GOT3 (cell line): ENCODE measurements at regions not wholly inside any gene's neighbourhood (a gene's known extent, or its start where the extent isn't known, plus 50 kb on each side); places are given as distances from the start of the nearest gene placed in this dataset.
"Not testable (repeated sequence)": the region's sequence is repeated elsewhere in the genome, so short reads cannot be mapped to it uniquely, and the experiment has no call there.

Experiments
- DNase-seq: peaks from one replicate; lab custom pipeline; 2025; ENCODE audit warnings: mixed read lengths; lab: John Stamatoyannopoulos, UW

- not testable (repeated sequence) for DNase-seq
Observed at GRCh38 chr14:59058776-59059175, 129.7 kb upstream of the DAAM1 start.

DNA sequence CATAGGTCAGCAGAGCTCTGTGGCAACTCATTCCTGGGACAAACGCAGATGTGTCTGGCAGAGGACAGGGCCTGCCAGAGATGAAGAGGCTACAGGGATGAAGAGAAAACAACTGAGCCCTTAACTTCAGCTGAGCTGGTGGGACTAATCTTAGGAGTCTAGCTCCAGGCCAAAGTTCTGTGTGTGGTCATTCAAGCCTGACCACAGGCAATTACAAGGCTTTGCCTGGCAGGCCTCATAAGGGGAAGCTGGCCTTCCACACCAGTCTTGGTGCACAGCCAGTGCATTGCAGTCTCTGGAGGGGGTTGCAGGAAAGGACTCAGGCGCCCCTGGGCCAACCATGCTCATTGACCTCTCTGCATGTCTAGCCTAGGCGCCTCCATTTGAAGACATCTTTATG is 127.6 kb upstream of the DAAM1 start:
- no peak for DNase-seq

DNA sequence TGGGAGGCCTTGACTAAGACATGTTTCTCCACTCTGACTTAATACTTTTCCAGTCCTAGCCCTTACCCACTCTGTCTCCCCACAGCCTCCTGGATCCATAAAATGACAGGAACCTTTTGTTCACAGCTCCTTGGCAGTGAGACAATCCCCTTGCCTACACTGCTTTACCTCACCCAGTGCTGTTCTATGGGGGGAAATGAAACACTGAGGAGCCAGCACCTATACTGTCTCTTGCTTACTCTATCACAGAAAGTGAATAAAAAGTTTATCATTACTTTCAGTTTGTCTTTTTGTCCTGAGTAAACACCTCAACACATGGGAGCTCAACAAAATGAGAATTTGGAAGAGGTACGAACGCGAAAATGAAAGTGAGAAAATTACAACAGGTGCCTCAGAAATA is 127.2 kb upstream of the DAAM1 start:
- DNase-seq = no peak

DNA sequence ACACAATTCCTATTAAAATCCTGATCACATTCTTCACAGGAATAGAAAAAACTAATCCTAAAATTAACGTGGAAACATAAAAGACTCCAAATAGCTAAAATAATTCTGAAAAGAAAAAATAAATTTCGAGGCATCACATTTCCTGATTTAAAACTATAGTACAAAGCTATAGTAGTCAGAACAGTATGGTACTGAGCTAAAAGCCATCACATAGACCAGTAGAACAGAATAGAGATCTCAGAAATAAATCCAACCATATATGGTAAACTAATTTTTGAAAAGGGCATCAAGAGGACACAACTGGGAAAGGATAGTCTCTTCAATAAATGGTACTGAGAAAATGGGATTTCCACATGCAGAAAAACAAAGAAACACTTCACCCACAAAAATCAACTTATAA is 125.2 kb upstream of the DAAM1 start:
- DNase-seq = no peak

DNA sequence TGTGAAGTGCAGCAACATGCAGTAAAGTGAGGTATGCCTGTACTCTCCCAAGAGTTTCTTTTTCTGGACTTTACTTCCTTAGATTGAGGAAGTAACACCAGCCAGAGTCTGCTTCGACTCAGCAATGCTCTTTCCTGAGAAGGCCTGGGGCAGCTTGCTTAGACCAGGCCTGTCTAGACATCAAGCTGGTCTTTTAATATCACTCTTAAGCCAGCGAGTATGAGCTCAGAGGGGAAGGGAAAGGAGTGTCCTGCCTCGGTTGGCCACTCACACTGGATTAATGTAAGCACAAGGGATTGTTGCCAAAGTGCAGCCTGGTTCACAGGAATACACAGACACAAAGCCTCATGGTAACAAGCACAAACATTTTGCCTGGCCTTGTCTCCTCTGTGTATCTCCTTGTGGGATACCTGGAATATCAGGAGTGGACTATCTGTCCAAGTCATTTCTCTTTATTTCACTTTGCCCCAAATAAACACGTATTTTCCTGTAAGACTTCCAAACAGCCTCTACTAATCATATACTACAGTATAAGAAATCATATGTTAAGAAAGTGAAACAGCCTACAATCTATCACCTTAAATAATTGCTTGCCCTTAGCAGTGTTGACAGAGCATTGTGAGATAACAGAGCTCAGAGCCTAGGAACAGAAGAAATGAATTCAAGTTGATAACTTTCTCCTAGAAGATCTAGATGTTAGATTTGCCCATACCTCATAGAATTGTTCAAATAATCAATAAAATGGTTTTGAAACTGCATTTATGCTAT is 121.2 kb upstream of the DAAM1 start:
- DNase-seq = no peak

- DNase-seq = no peak
Observed at GRCh38 chr14:59069163-59069854, 119.2 kb upstream of the DAAM1 start.

- no peak for DNase-seq
Observed at GRCh38 chr14:59075506-59075905, 113.0 kb upstream of the DAAM1 start.

DNA sequence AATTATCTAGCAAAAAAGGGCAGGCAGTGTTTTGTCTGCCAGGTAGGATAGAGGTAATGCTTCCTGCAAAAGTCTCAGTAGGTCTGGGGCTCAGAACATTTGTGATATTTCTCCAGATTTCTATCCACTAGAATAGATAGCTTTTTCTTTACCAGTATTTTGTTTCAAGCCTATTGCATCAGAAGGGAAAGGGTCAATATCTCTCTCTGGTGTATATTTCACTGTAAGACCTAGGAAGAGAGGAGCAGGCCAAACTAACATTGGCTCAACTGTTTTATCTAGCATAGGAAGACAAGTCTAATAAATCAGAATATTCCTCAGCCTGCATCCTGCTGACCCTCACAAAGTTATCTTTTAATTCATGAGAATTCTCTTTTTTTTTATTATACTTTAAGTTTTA is 106.7 kb upstream of the DAAM1 start:
- no peak for DNase-seq

GRCh38 chr14:59085207-59085739 is 103.2 kb upstream of the DAAM1 start:
- no peak for DNase-seq

DNA sequence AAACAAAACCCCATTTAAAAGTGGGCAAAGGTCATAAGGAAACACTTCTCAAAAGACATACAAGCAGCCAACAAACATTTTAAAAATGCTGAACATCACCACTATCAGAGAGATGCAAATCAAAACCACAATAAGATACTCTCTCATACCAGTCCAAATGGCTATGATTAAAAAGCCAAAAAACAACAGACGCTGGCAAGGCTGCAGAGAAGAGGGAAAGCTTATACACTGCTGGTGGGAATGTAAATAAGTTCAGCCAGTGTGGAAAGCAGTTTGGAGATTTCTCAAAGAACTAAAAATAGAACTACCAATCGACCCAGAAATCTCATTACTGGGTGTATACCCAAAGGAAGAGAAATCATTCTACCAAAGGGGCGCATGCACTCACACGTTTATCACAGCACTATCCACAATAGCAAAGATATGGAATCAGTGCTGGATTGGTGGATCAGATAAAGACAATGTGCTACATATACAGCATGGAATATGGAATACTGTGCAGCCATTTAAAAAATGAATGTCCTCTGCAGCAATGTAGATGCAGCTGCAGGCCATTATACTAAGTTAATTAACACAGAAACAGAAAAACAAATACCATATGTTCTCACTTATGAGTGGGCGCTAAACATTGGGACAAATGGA is 102.1 kb upstream of the DAAM1 start:
- no peak for DNase-seq

DNA sequence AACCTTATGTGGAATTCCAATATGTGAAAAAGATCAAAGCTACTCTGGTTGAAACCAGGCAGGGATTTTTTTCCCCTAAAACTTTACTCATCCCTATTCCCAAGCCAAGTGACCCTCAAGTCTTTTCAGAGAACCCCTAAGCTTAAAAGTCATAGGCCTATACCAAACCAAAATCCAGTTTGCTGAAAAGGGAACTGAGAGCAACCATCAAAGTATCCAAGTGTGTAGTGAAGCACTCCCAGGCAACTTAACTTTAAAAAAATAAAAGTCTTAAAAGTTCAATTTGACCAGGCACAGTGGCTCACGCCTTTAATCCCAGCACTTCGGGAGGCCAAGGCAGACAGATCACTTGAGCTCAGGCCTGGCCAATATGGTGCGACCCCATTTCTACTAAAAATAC is 101.2 kb upstream of the DAAM1 start:
- DNase-seq = no peak

DNA sequence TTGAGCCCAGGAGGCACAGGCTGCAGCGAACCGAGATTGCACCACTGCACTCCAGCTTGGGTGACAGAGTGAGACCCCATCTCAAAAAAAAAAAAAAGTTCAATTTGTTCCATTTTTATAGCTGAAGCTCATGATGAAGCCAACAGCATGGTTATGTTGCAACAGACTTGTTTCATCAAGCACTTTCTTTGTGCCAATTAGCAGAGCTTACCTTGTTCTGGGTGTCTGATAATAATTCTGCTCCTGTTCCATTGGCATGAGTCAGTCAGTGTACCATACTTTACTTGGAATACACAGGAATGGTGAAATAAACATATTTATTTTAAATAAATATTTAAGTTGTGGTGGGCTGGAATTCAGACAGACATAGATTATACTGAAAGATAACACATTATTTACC is 100.8 kb upstream of the DAAM1 start:
- no peak for DNase-seq

GRCh38 chr14:59090572-59090971 is 97.9 kb upstream of the DAAM1 start:
- DNase-seq = no peak

- DNase-seq = no peak
Observed at GRCh38 chr14:59091404-59091803, 97.1 kb upstream of the DAAM1 start.

GRCh38 chr14:59091976-59092375 is 96.5 kb upstream of the DAAM1 start:
- DNase-seq = no peak

DNA sequence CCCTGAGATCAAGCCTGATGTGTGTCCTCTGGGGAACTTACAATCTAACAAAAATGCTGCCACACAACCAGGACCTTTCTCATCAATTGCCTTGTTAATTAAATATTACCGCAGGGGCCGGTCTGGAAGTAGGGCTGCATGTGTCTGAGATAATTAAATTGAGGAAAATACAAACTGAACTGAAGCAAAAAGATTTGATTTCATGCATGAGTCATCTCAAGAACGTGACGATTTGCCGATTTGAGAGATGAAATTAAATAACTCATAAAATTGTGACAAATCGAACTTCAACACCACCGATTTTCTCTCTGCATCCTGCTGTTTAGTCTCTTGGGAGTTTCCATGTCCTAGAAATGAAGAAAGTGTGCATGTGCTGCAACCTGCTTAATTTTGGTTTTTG is 94.6 kb upstream of the DAAM1 start:
- no peak for DNase-seq

GRCh38 chr14:59096303-59096702 is 92.2 kb upstream of the DAAM1 start:
- DNase-seq = no peak

DNA sequence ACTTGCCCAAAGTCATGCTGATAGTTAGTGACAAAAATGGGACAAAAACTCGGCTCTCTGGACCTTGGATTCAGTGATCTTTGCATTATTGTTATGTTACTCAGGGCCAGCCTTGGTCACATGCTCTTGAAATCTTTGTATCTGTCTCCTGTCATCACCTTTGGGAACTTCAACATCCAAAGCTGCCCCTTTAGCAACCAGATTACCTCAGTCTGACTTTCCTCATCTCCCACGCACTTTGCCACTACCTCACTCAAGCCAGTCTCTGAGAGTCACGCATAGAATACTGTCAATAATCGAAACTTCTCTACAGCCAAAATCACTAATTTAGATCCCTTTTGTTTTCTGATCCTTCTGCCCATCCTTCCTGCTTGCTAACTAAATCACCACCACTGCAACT is 90.8 kb upstream of the DAAM1 start:
- no peak for DNase-seq

DNA sequence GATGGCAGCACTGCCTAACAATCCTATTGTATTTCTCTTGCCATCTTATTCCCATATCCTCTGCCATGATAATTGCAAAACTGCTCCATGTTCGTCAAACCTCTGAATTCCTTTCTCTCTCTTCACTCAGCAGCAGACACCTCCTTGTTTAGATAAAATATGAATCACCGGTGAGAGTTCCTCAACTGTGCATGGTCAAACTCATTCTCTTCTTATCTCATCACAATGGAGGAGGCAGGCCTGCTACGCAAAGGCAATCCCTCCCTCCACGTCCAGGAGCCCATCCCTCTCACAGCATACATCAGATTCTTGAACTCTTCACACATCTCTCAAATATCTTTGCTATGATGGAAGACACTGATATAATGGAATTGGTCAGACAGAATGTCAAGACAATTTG is 90.1 kb upstream of the DAAM1 start:
- no peak for DNase-seq

GRCh38 chr14:59100205-59100604 is 88.3 kb upstream of the DAAM1 start:
- DNase-seq = no peak

- DNase-seq = no peak
Observed at GRCh38 chr14:59101476-59101875, 87.0 kb upstream of the DAAM1 start.

DNA sequence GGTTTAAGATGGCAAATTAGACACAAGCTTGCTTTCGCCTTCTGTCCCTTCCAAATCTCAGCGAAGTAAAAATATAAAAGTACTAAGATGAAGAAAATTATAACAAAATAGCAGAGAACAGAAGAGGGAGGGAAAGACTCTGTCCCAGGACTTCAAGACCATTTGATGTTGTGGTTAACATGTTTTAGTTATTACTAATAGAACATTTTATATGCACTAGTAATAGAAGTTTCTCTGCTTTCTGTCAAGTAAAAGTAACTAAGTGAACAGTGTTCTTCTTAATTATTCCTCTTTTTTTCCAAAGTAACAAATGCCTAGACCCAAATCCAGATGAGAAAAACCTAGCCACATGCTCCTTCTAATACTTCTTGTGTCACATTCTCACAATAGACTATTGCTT is 85.1 kb upstream of the DAAM1 start:
- no peak for DNase-seq

GRCh38 chr14:59107819-59108218 is 80.6 kb upstream of the DAAM1 start:
- no peak for DNase-seq
